ENCODE measurements at regions not wholly inside any gene's neighbourhood (a gene's known extent, or its start where the extent isn't known, plus 50 kb on each side); places are given as distances from the start of the nearest gene placed in this dataset.

- TF ChIP-seq CTCF (IDR thresholded peaks at IDR 0.05; ENCODE audit: insufficient read depth, low read depth, low read length) (no peak), EZH2 (IDR thresholded peaks at IDR 0.05; ENCODE audit: insufficient read depth, low read length) (no peak)
Observed at GRCh38 chr20:12849225-12849910, 159.4 kb upstream of the SPTLC3 start.
